ENCODE measurements at regions not wholly inside any gene's neighbourhood (a gene's known extent, or its start where the extent isn't known, plus 50 kb on each side); places are given as distances from the start of the nearest gene placed in this dataset.

GRCh38 chr12:97924122-97924521, 461.5 kb downstream of the RMST start:
- Histone ChIP-seq H3K79me2 (ENCODE audit: insufficient read depth, low read length) (no peaks in the 10 kb centered on the region), H3K9me3 (ENCODE audit: low read length) (no peaks in the 10 kb centered on the region), H3F3A (ENCODE audit: insufficient read depth, low read length) (no peaks in the 10 kb centered on the region), H3K36me3 (ENCODE audit: insufficient read depth, low read length) (no peaks in the 10 kb centered on the region), H3K27ac (ENCODE audit: low read depth, low read length, poor library complexity, severe bottlenecking) (no peak overlapping the region), H3K27me3 (ENCODE audit: insufficient read depth, low read length) (no peaks in the 10 kb centered on the region), H3K4me3 (ENCODE audit: low read depth, low read length, poor library complexity, severe bottlenecking) (no peak overlapping the region), H3K4me1 (ENCODE audit: insufficient read depth, low read length, severe bottlenecking) (no peaks in the 10 kb centered on the region), H3K9ac (ENCODE audit: low read length) (no peak overlapping the region), H3K9me2 (ENCODE audit: low read depth, low read length) (no peaks in the 10 kb centered on the region), H4K20me1 (ENCODE audit: insufficient read depth, low read length) (no peaks in the 10 kb centered on the region; the same call in 1 of the 2 replicates), H3K4me2 (ENCODE audit: low read length) (no peak overlapping the region), H2AFZ (ENCODE audit: low read length) (no peak overlapping the region)
- TF ChIP-seq CTCF (IDR thresholded peaks at IDR 0.05; ENCODE audit: low read length): no peak
- TF ChIP-seq EZH2 (IDR thresholded peaks at IDR 0.05; ENCODE audit: borderline replicate concordance, low read length): no peak

GRCh38 chr12:97927977-97928376, 465.4 kb downstream of the RMST start:
- Histone ChIP-seq H3K27ac (ENCODE audit: low read depth, low read length, poor library complexity, severe bottlenecking) (no peak overlapping the region), H3K9ac (ENCODE audit: low read length) (no peak overlapping the region), H3K36me3 (ENCODE audit: insufficient read depth, low read length) (no peaks in the 10 kb centered on the region), H3K4me2 (ENCODE audit: low read length) (no peak overlapping the region), H3K9me3 (ENCODE audit: low read length) (no peaks in the 10 kb centered on the region), H3F3A (ENCODE audit: insufficient read depth, low read length) (no peaks in the 10 kb centered on the region), H3K4me1 (ENCODE audit: insufficient read depth, low read length, severe bottlenecking) (no peaks in the 10 kb centered on the region), H3K27me3 (ENCODE audit: insufficient read depth, low read length) (no peaks in the 10 kb centered on the region), H3K4me3 (ENCODE audit: low read depth, low read length, poor library complexity, severe bottlenecking) (no peak overlapping the region), H4K20me1 (ENCODE audit: insufficient read depth, low read length) (no peaks in the 10 kb centered on the region), H3K79me2 (ENCODE audit: insufficient read depth, low read length) (no peaks in the 10 kb centered on the region), H3K9me2 (ENCODE audit: low read depth, low read length) (no peaks in the 10 kb centered on the region), H2AFZ (ENCODE audit: low read length) (no peak overlapping the region)
- TF ChIP-seq CTCF (IDR thresholded peaks at IDR 0.05; ENCODE audit: low read length): no peak
- no peak for TF ChIP-seq EZH2 (IDR thresholded peaks at IDR 0.05; ENCODE audit: borderline replicate concordance, low read length)

GRCh38 chr12:97936165-97936564, 473.6 kb downstream of the RMST start:
- Histone ChIP-seq H3K9me3 (ENCODE audit: low read length) (no peaks in the 10 kb centered on the region), H3K36me3 (ENCODE audit: insufficient read depth, low read length) (no peaks in the 10 kb centered on the region), H3K9ac (ENCODE audit: low read length) (no peak overlapping the region), H4K20me1 (ENCODE audit: insufficient read depth, low read length) (no peaks in the 10 kb centered on the region), H3K27ac (ENCODE audit: low read depth, low read length, poor library complexity, severe bottlenecking) (no peak overlapping the region), H3K27me3 (ENCODE audit: insufficient read depth, low read length) (no peaks in the 10 kb centered on the region), H3K9me2 (ENCODE audit: low read depth, low read length) (no peaks in the 10 kb centered on the region), H3F3A (ENCODE audit: insufficient read depth, low read length) (no peaks in the 10 kb centered on the region), H2AFZ (ENCODE audit: low read length) (no peak overlapping the region), H3K4me3 (ENCODE audit: low read depth, low read length, poor library complexity, severe bottlenecking) (no peak overlapping the region), H3K4me1 (ENCODE audit: insufficient read depth, low read length, severe bottlenecking) (no peaks in the 10 kb centered on the region), H3K79me2 (ENCODE audit: insufficient read depth, low read length) (no peaks in the 10 kb centered on the region), H3K4me2 (ENCODE audit: low read length) (no peak overlapping the region)
- TF ChIP-seq CTCF (IDR thresholded peaks at IDR 0.05; ENCODE audit: low read length) (no peak), EZH2 (IDR thresholded peaks at IDR 0.05; ENCODE audit: borderline replicate concordance, low read length) (no peak)
